ENCODE measurements at regions not wholly inside any gene's neighbourhood (a gene's known extent, or its start where the extent isn't known, plus 50 kb on each side); places are given as distances from the start of the nearest gene placed in this dataset.

DNA sequence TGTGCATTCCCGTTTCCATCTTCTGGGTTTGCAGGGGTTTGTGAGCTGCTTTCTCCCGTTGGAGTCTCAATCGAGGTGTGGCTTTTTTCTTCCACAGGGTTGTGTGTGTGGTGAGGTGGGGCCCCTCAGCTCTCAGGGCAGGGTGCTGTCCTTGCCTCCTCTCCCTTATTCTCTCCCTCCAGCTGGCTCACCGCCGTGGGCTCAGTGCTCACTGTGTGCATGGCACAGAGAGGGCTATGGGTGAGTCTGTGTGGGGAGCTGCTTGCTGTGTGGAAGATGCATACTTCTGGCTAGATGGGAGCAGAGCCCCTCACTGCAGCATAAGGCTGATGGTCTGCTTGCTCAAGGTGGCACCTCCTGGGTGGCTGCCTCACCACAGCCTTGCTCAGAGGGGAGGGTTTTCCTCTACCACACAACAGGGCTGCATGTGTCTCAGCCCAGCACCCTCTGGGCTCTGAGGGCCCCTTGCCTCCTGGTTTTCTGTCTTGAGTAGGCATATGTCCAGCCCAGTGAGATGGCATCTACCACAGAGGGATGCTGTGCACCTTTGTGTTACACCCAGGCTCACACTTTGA lies 203.1 kb upstream of the B3GAT1 start:
- TF ChIP-seq, protein P1, sequence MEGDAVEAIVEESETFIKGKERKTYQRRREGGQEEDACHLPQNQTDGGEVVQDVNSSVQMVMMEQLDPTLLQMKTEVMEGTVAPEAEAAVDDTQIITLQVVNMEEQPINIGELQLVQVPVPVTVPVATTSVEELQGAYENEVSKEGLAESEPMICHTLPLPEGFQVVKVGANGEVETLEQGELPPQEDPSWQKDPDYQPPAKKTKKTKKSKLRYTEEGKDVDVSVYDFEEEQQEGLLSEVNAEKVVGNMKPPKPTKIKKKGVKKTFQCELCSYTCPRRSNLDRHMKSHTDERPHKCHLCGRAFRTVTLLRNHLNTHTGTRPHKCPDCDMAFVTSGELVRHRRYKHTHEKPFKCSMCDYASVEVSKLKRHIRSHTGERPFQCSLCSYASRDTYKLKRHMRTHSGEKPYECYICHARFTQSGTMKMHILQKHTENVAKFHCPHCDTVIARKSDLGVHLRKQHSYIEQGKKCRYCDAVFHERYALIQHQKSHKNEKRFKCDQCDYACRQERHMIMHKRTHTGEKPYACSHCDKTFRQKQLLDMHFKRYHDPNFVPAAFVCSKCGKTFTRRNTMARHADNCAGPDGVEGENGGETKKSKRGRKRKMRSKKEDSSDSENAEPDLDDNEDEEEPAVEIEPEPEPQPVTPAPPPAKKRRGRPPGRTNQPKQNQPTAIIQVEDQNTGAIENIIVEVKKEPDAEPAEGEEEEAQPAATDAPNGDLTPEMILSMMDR (IDR thresholded peaks at IDR 0.05): no peak
- TF ChIP-seq POLR2AphosphoS5 (IDR thresholded peaks at IDR 0.05) (no peak), POLR2A (IDR thresholded peaks at IDR 0.05) (no peak)
